ENCODE measurements at regions not wholly inside any gene's neighbourhood (a gene's known extent, or its start where the extent isn't known, plus 50 kb on each side); places are given as distances from the start of the nearest gene placed in this dataset.

DNA sequence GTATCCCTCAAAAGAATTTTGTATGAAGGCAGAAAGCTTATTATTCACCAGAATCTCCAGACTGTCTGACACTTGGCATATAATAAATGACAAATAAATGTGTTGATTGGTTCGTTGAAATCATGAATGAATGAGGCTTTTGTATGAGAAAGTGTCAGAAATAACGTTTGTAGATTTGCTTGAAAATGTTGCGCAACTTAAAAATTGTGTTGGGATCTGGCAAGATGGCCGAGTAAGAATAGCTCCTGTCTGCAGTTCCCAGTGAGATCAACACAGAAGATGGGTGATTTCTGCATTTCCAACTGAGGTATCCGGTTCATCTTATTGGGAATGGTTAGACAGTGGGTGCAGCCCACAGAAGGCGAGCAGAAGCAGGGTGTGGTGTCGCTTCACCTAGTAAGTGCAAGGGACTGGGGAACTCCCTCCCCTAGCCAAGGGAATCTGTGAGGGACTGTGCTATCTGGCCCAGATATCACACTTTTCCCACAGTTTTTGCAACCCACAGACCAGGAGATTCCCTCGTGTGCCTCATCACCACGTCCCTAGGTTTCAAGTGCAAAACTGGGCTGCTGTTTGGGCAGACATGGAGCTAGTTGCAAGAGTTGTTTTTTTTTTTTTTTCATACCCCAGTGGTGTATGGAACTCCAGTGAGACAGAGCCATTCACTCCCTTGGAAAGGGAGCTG is 759.0 kb downstream of the LTN1 start:
- no peak for DNase-seq (ENCODE audit: low read depth)

DNA sequence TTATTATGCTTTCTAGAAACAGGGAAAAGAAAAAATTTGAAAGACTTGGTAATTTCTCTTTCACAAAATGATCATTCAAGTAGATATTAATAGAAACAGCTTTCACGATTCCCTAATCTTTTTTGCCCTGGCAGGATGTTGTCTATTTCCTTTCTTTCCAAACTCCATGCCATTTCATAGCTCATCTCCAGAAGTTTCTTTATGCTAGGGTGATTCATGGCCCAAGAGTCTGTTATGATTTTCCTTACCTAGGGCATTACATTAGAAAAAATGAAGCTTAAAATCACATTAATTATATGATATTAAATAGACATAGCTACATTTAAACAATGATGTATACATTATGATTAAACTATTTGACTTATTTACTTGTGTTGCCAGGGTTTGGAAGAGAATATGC is 762.1 kb downstream of the LTN1 start:
- no peak for DNase-seq (ENCODE audit: low read depth)

GRCh38 chr21:28229814-28230213 is 762.9 kb downstream of the LTN1 start:
- no peak for DNase-seq (ENCODE audit: low read depth)

DNA sequence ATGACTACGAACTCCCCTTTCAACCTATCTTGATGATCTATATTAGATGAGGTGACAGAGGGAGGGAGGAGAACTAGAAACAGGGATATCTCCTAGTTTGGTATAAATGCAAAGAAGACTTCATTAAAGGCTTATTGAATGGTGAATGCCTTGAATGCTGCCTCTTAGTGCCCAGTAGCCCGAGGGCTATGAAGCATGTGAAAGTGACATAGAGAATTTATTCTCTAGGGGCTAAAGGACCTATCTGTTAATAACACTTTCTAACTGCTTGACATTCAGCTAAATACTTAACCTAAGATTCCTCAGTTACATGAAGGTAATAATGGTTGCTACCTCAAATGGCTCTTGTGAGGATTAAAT is 764.1 kb downstream of the LTN1 start:
- no peak for DNase-seq (ENCODE audit: low read depth)

DNA sequence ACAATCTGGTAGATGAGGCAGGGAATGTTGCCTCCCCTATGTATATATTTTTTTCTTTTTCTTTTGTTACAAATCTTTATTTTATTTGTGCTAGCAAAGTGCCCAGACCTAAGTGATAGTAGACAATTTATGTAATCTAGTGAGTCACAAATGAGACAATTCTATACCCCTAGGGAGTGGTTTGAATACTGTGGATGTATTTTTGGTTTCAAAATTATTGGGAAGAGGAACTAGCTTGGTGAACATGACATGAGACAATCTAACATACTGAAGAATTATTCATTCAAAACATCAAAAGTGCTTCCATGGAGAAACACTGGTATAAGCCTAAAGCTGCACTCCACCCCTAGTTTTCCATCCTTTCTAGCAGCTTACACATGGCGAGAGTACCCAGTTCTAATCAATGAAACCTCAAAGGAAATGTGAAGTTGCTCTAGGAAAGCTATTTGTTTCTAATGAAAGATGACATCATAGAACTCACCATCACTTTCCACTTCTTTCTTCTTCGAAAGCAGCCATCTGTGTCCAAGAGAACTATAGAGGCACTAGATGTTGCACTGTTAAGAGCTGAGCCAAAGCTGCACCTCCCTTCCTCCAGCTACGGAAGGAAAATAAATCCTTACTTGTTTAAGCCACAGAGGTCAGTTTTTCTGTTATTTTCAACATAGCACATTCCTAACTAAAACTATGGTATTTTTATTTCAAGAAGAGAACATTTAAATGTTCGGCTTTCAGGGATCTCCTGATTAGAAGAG is 764.6 kb downstream of the LTN1 start:
- DNase-seq (ENCODE audit: low read depth): no peak

GRCh38 chr21:28226563-28226962 is 766.1 kb downstream of the LTN1 start:
- DNase-seq (ENCODE audit: low read depth): no peak

- no peak for DNase-seq (ENCODE audit: low read depth)
Measured at GRCh38 chr21:28224191-28224726, 768.4 kb downstream of the LTN1 start.

DNA sequence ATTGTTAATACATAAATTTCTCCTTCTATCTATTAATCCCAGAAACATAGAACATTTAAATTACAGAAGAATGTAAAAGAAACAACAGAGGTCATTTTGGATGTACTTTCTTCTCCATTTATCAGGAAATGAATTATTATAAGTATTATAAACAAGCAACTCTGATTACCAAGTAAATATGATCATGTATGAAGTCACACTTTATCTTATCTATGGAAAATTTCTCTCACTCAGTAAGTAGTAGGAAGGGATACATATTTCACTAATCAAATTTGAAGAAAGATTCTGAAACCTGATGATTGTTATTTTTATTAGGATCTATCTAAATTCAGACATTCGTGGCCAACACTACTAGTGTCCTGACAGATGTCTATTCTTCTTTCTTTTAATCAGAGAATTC is 770.7 kb downstream of the LTN1 start:
- no peak for DNase-seq (ENCODE audit: low read depth)

DNA sequence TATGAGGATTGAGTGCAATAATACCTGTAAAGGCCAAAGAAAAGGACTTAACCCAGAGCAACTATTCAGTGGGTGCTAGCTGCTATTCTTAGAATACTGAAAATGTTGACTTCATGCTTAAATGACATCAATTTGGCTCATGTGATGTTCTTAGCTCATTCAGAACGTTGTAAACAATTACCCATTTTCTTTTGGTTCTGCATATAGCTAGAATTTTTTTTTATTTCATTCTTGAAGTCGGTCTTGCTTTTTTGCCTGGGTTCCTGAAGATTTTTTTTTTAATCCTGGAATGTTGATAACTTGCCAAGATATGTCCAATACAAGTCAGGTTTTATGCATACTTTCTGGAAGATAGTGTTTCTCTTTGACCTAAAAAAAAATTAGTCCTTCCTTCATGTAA is 772.0 kb downstream of the LTN1 start:
- DNase-seq (ENCODE audit: low read depth): no peak

DNA sequence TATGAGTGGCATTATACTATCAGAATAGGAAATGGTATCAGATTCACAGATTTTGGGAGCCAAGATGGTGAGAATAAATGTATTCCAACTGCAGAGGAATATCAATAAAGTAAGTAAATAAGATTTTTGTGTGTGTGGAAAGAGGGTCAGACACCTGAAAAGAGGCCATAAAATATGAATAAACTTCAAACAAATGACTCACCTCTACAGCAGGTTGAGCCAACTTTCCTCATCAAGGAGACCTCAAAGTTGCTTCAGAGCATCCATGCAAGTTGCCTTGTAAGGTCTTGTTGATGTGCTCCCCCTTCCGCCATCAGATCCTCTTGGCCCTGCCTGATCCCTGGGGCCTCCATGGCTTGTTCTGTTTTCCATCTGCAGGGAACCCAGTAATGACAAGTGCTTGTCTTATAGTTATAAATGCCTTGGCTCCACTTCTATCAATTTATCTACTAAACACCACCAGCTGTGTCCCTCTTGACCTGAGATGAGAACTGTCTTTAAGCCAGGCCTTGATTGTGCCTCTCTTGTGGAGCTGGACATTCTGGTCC is 775.6 kb downstream of the LTN1 start:
- DNase-seq (ENCODE audit: low read depth): no peak

DNA sequence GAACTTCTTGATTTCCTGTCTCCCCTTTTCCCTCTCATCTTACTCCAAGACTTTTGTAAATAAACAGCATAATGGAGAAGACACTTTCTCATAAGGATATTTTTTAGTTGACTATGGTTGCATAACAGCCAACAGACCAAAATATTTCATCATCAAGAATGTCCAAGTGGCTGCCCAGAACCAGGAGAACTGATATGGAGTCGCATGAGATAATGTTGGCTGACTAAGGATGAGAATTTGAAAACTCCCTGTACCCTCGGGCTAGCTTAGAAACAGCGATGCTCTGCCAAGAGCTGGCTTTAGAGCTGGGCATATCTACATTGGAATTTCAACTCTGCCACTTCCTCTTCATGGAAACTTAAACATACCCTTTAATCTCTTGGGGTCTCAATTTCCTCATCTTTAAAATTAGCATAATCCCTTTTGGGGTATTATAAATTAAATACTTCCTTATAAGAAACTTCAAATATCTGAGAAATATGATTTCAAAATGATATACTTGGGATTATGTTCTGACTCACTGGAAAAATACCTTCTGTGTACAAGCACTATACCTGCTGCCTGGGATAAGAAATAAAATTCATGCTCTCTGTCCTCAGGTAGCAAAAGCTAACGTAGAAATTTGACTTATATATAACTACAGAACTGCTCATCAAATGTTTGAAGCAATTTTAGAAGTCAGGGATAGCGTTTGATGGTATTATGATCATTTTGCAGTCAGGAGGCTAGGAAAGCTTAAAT is 777.3 kb downstream of the LTN1 start:
- no peak for DNase-seq (ENCODE audit: low read depth)

- DNase-seq (ENCODE audit: low read depth): no peak
Measured at GRCh38 chr21:28214786-28215185, 777.9 kb downstream of the LTN1 start.

GRCh38 chr21:28213261-28213660 is 779.4 kb downstream of the LTN1 start:
- no peak for DNase-seq (ENCODE audit: low read depth)

DNA sequence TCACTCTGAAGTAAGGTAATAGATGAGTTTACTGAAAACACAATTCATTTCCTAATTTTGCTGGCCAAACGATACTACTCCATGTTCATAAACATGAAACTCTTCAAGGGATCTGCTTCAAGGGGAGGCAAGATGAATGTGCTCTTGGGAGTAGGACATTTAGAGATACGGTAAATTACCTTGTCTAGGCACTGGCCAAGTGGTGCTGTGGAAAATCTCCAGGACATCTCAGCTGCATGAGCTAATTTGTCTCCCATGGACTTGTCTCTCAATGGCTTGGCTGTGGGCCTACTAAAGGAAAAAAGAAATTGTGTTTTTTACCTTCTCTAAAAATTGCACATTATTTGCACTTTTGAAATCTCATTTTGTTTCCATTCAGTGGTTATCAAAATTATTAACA is 780.6 kb downstream of the LTN1 start:
- no peak for DNase-seq (ENCODE audit: low read depth)

DNA sequence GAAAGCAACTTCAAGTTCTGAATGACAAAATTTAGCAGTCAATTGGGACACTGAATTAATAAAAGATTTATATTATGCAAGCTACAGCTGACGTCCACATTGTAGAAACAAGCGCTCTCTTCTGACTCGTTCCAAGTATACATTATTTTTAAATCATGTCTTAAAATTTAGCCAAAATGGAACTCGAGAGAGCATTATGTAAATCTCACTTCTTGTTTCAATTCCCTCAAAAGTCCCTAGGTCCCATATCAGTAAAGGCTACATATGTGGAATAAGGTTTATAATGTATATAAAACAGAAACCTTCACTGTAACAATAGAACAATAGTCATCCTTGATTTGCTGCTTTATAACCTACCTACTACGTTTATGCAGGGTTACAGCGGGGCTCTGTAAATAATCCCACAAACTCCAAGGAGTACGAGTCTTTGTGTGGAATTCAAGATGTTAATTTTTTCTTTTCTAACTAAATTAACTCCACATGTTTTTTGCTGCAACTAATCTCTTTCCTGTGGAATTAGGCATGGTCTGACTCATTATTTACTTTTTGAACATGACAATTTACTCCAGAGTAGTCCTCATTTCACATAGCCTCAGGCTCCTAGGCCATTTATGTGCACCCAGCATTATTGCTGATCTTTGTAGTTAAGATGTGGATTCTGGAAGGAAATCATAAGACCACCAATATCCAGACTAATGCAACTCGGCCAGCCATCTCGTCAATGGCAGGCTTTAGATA is 785.1 kb downstream of the LTN1 start:
- no peak for DNase-seq (ENCODE audit: low read depth)

GRCh38 chr21:28200726-28201125 is 792.0 kb downstream of the LTN1 start:
- DNase-seq (ENCODE audit: low read depth): no peak

GRCh38 chr21:28196981-28197380 is 795.7 kb downstream of the LTN1 start:
- DNase-seq (ENCODE audit: low read depth): no peak

- DNase-seq (ENCODE audit: low read depth): no peak
Measured at GRCh38 chr21:28193189-28193588, 799.5 kb downstream of the LTN1 start.

DNA sequence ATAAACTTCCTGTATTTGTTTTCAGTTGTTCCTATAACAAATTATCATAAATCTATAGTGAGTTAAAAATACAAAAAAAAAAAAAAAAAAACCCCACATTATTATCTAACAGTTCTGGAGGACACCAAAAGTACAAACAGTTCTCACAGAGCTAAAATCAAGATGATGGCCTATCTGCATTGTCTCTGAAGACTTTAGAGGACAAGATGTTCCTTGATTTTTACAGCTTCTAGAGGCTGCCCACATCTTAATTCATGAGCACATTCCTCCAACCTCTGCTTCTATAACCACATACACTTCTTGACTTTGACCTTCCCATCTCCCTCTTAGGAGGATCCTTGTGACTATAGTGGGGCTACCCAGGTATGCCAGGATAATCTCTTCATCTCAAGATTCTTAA is 806.1 kb downstream of the LTN1 start:
- no peak for DNase-seq (ENCODE audit: low read depth)

DNA sequence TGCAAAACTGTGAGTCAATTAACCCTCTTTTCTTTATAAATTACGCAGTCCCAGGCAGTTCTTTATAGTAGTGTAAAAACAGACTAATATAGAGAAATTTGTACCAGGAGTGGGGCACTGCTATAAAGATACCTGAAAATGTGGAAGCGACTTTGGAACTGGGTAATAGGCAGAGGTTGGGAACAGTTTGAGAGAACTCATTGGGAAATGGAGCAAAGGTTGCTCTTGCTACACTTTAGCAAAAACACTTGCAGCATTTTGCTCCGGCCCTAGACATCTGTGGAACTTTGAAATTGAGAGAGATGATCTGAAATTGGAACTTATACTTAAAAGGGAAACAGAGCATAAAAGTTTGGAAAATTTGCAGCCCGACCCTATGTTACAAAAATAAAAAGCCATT is 810.9 kb downstream of the LTN1 start:
- DNase-seq (ENCODE audit: low read depth): no peak

DNA sequence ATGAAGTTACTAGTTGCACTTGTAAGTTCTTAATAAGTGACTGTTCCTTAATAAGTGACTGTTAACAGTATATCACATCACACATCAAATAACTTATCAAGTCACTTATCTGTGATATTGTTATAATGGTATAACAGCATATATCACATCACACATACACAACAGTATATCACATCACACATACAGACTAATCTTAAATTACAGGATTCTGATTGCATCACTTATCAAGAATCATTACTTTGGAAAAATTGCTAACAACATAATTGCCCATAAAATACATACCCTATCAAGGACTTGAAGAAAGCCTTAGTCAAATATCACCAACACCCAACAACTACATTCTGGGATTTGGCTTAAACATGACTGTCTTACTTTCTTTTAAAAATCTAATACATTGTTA is 813.5 kb downstream of the LTN1 start:
- no peak for DNase-seq (ENCODE audit: low read depth)

DNA sequence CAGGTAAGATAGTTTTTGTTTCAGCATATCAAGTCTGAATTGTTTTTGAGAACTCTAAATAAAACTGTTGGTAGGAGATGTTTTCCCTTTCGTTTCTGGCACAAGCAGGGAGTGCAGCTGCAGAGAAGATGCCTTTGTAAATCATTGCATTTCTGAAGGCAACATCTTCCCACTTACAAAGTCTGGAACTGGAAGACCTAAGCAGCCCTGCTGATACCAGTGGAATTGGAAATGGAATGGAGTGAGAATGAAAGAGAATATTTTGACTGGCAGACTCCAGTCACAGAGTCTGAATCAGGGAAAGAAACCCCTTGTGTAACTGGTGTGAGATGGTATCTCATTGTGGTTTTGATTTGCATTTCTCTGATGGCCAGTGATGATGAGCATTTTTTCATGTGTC is 815.6 kb downstream of the LTN1 start:
- DNase-seq (ENCODE audit: low read depth): no peak
